DOHH2 (cell line): ENCODE measurements at regions not wholly inside any gene's neighbourhood (a gene's known extent, or its start where the extent isn't known, plus 50 kb on each side); places are given as distances from the start of the nearest gene placed in this dataset.
"Not testable (repeated sequence)": the region's sequence is repeated elsewhere in the genome, so short reads cannot be mapped to it uniquely, and the experiment has no call there.

Experiments
- EZH2phosphoT487 ChIP-seq: fragments of 200-600 bp; sonication (generic); IDR thresholded peaks from 2 replicates; pipeline ENCODE4 v1.6.1; 2017; ENCODE audit warnings: borderline replicate concordance, mild to moderate bottlenecking, antibody characterized with exemption, low read length, moderate library complexity, mixed read lengths
- TF ChIP-seq, protein P1 (sequence below): fragments of 200-600 bp; sonication (generic); IDR thresholded peaks from one replicate; pipeline ENCODE4 v1.5.1; 2014; ENCODE audit warnings: antibody characterized with exemption, mild to moderate bottlenecking, low read depth, low read length; ENCODE audit not compliant: poor library complexity, severe bottlenecking

DNA sequence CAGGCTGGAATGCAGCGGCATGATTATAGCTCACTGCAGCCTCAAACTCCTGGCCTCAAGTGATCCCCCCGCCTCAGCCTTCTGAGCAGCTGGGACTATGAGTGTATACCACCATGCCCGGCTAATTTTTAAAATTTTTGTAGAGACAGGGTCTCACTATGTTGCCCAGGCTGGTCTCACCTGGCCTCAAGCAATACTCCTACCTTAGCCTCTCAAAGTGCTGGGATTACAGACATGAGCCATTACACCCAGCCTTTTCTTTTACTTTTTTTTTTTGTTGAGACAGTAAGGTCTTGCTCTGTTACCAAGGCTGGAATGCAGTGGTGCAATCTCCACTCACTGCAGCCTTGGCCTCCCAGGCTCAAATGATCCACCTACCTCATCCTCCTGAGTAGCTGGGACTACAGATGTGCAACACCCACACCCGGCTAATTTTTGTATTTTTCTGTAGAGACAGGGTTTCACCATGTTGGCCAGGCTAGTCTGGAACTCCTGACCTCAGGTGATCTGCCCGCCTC, 155.5 kb downstream of the IGLL1 start:
- TF ChIP-seq, protein P1, sequence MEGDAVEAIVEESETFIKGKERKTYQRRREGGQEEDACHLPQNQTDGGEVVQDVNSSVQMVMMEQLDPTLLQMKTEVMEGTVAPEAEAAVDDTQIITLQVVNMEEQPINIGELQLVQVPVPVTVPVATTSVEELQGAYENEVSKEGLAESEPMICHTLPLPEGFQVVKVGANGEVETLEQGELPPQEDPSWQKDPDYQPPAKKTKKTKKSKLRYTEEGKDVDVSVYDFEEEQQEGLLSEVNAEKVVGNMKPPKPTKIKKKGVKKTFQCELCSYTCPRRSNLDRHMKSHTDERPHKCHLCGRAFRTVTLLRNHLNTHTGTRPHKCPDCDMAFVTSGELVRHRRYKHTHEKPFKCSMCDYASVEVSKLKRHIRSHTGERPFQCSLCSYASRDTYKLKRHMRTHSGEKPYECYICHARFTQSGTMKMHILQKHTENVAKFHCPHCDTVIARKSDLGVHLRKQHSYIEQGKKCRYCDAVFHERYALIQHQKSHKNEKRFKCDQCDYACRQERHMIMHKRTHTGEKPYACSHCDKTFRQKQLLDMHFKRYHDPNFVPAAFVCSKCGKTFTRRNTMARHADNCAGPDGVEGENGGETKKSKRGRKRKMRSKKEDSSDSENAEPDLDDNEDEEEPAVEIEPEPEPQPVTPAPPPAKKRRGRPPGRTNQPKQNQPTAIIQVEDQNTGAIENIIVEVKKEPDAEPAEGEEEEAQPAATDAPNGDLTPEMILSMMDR: not testable (repeated sequence)
- TF ChIP-seq EZH2phosphoT487: not testable (repeated sequence)
